ENCODE measurements at regions not wholly inside any gene's neighbourhood (a gene's known extent, or its start where the extent isn't known, plus 50 kb on each side); places are given as distances from the start of the nearest gene placed in this dataset.

- Histone ChIP-seq H3K9me3 (peaks cover 0 to 10% of the 10 kb centered on the region in 2 donors), H3K27me3 (no peaks in the 10 kb centered on the region), H3K36me3 (no peaks in the 10 kb centered on the region), H3K4me1 (no peaks in the 10 kb centered on the region), H3K27ac (no peak overlapping the region), H3K4me3 (no peak overlapping the region)
- DNase-seq (no peak), ATAC-seq (no peak)
- TF ChIP-seq, protein P1, sequence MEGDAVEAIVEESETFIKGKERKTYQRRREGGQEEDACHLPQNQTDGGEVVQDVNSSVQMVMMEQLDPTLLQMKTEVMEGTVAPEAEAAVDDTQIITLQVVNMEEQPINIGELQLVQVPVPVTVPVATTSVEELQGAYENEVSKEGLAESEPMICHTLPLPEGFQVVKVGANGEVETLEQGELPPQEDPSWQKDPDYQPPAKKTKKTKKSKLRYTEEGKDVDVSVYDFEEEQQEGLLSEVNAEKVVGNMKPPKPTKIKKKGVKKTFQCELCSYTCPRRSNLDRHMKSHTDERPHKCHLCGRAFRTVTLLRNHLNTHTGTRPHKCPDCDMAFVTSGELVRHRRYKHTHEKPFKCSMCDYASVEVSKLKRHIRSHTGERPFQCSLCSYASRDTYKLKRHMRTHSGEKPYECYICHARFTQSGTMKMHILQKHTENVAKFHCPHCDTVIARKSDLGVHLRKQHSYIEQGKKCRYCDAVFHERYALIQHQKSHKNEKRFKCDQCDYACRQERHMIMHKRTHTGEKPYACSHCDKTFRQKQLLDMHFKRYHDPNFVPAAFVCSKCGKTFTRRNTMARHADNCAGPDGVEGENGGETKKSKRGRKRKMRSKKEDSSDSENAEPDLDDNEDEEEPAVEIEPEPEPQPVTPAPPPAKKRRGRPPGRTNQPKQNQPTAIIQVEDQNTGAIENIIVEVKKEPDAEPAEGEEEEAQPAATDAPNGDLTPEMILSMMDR (IDR thresholded peaks at IDR 0.05) = no peak
- intact Hi-C loops (cut with DNase I) = no loop called here
These were observed 71.9 kb downstream of the NAA11 start for GRCh38 chr4:79253924-79254323.

DNA sequence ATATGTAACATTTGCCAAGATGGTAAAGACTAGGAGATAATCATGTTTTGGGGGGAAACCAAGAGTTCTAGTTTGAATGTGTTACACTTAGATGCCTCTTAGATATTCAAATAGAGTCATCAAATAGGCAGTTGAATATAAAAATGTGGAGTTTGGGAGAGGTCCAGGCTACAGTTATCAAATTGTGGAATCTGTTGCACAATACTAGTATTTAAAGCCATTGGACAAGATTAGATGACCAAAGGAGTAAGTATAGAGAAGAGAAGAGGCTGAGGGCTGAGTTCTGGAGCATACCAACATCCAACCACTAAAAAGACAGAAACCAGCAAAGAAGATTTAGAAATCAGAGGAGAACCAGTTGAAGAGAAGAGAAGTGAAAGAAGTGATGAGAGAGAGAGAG, 72.7 kb downstream of the NAA11 start:
- Histone ChIP-seq H3K36me3 (no peaks in the 10 kb centered on the region), H3K9me3 (peaks cover 0 to 4% of the 10 kb centered on the region in 2 donors), H3K4me3 (no peak overlapping the region), H3K4me1 (no peaks in the 10 kb centered on the region), H3K27ac (no peak overlapping the region), H3K27me3 (no peaks in the 10 kb centered on the region)
- no peak for DNase-seq
- intact Hi-C loops (cut with DNase I) = no loop called here
- no peak for ATAC-seq
- TF ChIP-seq, protein P1 (IDR thresholded peaks at IDR 0.05) = no peak

GRCh38 chr4:79250887-79251286, 75.0 kb downstream of the NAA11 start:
- no peak overlapping the region for H3K4me3 ChIP-seq
- H3K27me3 ChIP-seq = no peaks in the 10 kb centered on the region
- no peak for DNase-seq
- H3K4me1 ChIP-seq = no peaks in the 10 kb centered on the region
- no peak overlapping the region for H3K27ac ChIP-seq
- no peak for ATAC-seq
- no peaks in the 10 kb centered on the region for H3K36me3 ChIP-seq
- H3K9me3 ChIP-seq = no peaks in the 10 kb centered on the region
- TF ChIP-seq, protein P1 (IDR thresholded peaks at IDR 0.05) = no peak
- intact Hi-C loops (cut with DNase I) = no loop called here

GRCh38 chr4:79249881-79250503, 75.9 kb downstream of the NAA11 start:
- TF ChIP-seq, protein P1 (IDR thresholded peaks at IDR 0.05) = no peak
- intact Hi-C loops (cut with DNase I) = no loop called here
- H3K4me3 ChIP-seq = no peak overlapping the region
- no peaks in the 10 kb centered on the region for H3K4me1 ChIP-seq
- ATAC-seq (no peak), DNase-seq (peak in 1 of 4 donors; percentile 39)
- no peaks in the 10 kb centered on the region for H3K27me3 ChIP-seq
- no peaks in the 10 kb centered on the region for H3K36me3 ChIP-seq
- no peaks in the 10 kb centered on the region for H3K9me3 ChIP-seq
- no peak overlapping the region for H3K27ac ChIP-seq

DNA sequence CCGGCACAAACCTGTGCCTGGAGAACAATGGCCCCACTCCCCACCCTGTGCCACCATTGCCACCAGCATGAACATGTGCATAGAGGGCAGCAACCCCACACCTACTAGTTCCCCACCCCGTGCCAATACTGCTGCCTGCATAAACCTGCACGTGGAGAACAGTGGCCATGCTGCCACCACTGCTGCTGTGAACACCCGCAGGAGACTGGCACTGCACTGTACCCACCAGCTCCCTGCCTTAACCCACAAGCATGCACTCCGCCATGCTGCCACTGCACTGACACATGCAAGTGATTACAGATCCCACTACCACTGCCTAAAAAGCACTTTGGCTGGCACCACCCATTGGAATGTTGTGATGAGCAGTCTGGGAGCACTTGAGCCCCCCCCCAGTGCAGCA, 77.3 kb downstream of the NAA11 start:
- intact Hi-C loops (cut with DNase I) = no loop called here
- no peak for ATAC-seq
- TF ChIP-seq, protein P1 (IDR thresholded peaks at IDR 0.05) = no peak
- no peaks in the 10 kb centered on the region for H3K36me3 ChIP-seq
- H3K4me1 ChIP-seq = no peaks in the 10 kb centered on the region
- no peaks in the 10 kb centered on the region for H3K9me3 ChIP-seq
- H3K27ac ChIP-seq = no peak overlapping the region
- H3K27me3 ChIP-seq = no peaks in the 10 kb centered on the region
- peak in 1 of 4 donors; percentile 34 for DNase-seq
- no peak overlapping the region for H3K4me3 ChIP-seq
